ENCODE measurements at regions not wholly inside any gene's neighbourhood (a gene's known extent, or its start where the extent isn't known, plus 50 kb on each side); places are given as distances from the start of the nearest gene placed in this dataset.

DNA sequence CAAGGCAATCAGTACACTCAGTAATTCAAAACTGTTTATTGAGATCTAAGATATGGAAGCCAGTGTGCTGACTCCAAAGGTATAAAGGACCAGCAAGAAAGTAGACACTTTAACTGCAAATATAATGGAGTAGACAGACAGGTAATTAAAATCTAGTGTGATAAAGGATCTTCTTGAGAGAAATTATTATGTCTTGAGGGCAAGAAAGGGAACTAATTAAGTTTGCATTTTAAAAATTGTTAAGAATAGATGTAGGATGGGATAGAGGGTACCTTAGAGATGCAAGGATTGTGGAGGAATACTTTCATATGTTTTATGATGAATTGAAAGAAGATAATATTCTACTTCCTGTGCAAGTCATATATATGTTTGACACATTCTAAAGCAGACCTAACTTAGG lies 825.3 kb downstream of the LTN1 start:
- TF ChIP-seq, protein P1, sequence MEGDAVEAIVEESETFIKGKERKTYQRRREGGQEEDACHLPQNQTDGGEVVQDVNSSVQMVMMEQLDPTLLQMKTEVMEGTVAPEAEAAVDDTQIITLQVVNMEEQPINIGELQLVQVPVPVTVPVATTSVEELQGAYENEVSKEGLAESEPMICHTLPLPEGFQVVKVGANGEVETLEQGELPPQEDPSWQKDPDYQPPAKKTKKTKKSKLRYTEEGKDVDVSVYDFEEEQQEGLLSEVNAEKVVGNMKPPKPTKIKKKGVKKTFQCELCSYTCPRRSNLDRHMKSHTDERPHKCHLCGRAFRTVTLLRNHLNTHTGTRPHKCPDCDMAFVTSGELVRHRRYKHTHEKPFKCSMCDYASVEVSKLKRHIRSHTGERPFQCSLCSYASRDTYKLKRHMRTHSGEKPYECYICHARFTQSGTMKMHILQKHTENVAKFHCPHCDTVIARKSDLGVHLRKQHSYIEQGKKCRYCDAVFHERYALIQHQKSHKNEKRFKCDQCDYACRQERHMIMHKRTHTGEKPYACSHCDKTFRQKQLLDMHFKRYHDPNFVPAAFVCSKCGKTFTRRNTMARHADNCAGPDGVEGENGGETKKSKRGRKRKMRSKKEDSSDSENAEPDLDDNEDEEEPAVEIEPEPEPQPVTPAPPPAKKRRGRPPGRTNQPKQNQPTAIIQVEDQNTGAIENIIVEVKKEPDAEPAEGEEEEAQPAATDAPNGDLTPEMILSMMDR (IDR thresholded peaks at IDR 0.05; ENCODE audit: low read depth, low read length, poor library complexity, severe bottlenecking), result no peak
- no peak for TF ChIP-seq EZH2phosphoT487 (IDR thresholded peaks at IDR 0.05; ENCODE audit: borderline replicate concordance, low read length)
